Activated CD4-positive, CD25-positive, alpha-beta regulatory T cell treated with anti-CD3 and anti-CD28 coated beads, Interleukin-2, amount 50 U/mL, for 16 hours (primary cell): ENCODE measurements at regions not wholly inside any gene's neighbourhood (a gene's known extent, or its start where the extent isn't known, plus 50 kb on each side); places are given as distances from the start of the nearest gene placed in this dataset.

ENCODE experiments used
- DNase-seq: peaks from one replicate; pipeline ENCODE4 v3.0.0-alpha.2; 2020; ENCODE audit warnings: low read depth, low spot score

- DNase-seq: no peak
These were observed 369.7 kb downstream of the INSC start for GRCh38 chr11:15484398-15484797.

DNA sequence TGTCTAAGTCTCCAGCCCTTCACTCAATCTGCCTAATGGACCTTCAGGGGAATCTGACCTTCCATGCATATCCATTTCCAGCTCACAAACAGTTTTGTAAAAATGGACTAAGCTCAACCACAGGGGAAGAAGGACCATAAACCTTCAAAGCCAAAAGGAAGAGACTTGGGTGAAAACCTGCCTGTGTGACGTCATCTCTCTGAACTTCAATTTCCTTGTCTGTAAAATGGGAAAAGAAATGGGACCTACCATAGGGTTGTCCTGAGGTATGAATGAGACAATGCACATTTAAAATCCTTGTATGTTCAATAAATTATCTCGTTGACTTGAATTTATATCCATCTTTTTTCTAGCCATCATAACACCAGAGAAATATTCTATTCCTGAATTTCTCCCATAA lies 370.7 kb downstream of the INSC start:
- no peak for DNase-seq

- DNase-seq: no peak
These were observed 374.6 kb downstream of the INSC start for GRCh38 chr11:15489281-15489680.

- no peak for DNase-seq
These were observed 375.8 kb downstream of the INSC start for GRCh38 chr11:15490535-15490934.

GRCh38 chr11:15493066-15493465 lies 378.3 kb downstream of the INSC start:
- no peak for DNase-seq

DNA sequence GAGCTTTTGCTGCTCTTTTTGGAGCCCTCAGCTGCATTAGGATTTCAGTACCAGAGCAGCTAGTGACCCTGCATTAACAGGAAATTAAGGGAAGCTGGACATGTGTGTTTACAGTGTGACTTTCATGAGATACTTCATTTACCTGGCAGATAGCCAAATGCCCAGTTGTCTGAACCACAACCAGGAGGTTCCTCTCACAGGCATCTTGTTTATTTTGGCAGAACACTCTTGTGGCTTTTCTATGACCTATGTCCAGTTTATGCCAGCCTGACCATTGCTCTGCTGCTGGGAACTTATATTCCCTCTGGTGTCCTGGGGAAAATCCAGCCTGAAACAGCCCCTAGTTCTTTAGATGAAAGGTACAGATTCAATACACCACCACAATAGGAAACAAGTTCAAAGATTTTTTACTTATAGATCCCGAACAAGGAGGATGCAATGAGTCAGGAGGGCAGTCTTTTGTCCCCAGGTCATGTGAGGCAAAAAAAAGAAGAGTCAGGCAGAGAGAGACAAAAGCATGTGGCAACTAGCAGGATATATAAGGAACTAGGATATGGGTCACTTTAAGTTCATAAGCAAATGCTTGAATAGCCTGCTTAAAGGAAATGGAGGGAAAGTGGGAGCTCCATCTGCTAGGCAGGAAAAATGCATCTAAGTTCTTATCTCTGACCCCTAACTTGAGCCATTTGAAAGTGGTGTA lies 379.3 kb downstream of the INSC start:
- DNase-seq: no peak

DNA sequence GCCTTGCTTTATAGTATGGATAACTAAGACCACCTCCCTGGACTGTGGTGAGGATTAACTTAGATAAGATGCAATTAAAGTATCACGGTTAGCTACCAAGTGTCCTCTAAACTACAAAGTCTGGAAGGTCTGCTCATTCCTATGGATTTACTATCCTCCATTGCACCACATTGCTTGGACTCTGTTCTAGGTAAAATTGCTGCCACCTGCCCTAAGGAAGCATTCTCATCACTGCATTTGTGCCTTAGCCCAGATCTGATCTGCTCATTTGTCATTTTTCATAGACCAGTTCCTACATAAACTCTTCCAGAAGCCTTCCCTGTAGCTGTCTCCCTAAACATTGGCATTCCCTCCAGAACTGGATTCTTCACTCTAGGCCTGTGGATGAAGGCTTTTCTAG lies 380.0 kb downstream of the INSC start:
- no peak for DNase-seq

- no peak for DNase-seq
These were observed 380.7 kb downstream of the INSC start for GRCh38 chr11:15495462-15495861.

DNA sequence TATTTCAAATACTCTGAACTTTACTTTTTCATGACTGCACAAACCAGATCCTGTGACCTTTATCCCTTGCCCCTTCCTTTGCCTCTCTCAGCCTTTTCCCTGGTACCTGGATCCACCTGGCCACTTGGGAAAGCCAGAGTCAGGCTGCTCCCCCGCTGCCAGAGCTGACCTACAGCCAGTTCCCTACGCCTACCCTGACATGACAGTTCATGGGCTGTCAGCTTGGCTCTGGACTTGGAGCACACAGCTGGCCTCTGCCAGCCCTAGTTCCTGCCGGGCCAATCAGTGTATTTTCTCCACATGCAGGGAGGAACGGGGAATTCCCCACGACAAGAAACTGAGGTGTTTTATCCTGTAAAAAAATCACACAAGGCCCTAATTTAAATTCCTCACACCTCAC lies 382.6 kb downstream of the INSC start:
- no peak for DNase-seq

DNA sequence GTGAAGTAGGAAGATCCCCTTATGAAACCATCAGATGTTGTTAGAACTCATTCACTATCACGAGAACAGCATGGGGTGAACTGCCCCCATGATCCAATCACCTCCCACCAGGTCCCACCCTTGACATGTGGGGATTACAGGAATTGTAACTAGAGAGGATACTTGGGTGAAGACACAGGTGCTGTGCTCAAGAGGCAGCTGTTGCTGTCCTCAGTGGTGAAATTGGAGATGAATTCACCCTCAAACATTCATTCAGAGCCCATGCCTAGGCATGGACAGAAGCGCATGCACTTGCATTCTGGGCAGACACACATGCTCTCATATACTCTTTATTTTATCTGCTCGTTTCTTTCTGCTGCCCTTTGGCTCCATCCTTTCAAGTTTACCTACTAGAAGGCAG lies 385.0 kb downstream of the INSC start:
- DNase-seq: no peak

DNA sequence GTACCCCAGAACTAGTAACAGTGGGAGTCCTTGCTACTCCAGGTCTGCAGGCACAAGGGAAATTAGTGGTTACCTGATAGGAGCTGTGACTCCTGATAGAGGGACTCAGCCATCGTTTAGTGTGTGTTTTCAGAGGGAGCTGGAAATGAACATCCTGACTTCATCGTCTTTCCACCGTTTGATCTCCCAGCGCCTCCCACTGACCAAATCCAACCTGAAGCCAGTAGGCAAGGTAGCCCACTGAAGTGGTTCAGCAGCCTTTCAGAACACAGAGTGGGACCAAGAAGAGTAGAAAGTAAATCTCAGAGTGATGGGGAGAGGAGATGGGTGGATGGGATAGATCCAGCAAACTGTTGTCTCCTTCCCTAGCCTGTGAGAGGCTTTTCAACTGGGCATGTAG lies 385.9 kb downstream of the INSC start:
- no peak for DNase-seq

- DNase-seq: no peak
These were observed 386.8 kb downstream of the INSC start for GRCh38 chr11:15501566-15501965.

GRCh38 chr11:15505155-15505554 lies 390.4 kb downstream of the INSC start:
- DNase-seq: no peak

DNA sequence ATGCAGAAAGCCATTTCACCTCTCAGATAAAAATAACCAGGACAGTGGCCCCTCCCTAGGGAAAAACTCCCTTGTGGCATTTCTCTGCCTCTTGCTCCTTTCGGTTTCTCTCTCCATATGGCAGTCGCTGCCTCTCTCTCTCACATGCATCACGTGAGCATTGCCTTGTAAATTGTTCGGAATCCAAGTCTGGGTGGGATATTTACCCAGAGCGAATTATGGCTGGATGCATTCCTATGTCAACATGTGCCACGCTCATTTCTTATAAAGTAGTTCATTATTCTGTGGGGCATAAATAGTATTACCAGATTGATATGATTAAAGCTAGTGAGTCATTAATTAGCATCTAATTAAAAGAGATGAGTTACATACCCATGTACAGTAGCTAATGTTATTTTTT lies 392.9 kb downstream of the INSC start:
- DNase-seq: no peak

GRCh38 chr11:15509082-15509481 lies 394.4 kb downstream of the INSC start:
- DNase-seq: no peak

GRCh38 chr11:15519124-15519791 lies 404.5 kb downstream of the INSC start:
- DNase-seq: no peak

GRCh38 chr11:15519911-15520310 lies 405.2 kb downstream of the INSC start:
- DNase-seq: no peak

GRCh38 chr11:15523543-15523942 lies 408.8 kb downstream of the INSC start:
- no peak for DNase-seq

DNA sequence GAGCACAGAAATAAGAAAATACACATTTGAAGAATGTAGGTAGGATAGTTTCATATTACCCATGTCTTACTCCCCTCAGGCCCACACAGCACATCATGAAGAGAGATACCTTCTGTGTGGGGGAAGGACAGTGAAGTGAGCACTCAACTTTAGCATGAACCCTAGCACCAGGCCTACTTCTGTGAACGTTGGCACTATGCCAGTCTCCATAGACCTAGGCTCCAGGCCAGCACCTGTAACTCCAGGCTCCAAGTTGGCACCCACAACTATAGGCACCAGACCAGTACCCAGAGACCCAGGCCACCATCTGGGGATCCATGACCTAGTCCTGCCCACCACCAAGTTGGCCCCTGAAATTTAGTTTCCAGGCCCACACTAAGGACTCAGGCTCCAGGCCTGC lies 410.9 kb downstream of the INSC start:
- no peak for DNase-seq

DNA sequence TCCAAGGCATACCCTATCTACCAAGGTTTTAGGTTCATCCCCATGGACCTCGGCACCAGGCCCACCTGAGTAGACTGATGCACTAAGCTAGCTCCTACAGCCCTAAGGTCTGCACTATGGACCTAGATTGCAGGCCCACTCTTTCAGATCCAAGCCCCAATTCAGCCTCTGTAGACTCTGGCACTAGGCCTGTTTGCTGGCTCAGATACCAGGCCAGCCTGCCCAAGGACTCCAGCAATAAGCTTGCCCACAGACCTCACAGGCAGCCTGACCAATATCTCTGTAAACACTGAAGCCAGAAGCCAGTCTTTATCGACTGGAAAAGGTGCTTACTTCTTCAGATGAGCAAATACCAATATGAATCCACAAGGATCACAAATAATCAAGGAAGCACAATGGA lies 411.3 kb downstream of the INSC start:
- no peak for DNase-seq

DNA sequence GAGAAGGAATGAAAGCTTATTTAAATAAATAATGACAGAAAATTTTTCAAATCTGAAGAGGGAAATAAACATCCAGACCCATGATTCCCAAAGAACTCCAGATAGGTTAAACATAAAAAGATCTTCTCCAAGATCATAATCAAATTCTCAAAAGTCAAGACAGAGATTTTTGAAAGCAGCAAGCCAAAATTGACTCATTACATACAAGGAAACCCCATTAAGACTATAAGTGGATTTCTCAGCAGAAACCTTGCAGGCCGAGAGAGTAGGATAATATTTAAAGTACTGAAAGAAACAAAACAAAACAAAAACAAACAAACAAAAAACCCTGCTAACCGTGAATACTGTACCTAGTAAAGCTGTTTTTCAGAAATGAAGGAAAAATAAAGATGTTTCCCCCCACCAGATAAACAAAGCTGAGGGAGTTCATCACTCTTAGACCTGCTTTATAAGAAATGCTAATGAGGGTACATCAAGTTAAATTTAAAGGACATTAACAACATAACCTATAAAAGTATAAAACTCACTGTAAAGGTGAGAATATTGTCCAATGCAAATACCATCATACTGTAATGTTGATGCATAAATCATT lies 412.2 kb downstream of the INSC start:
- DNase-seq: no peak

GRCh38 chr11:15532432-15532831 lies 417.7 kb downstream of the INSC start:
- no peak for DNase-seq

DNA sequence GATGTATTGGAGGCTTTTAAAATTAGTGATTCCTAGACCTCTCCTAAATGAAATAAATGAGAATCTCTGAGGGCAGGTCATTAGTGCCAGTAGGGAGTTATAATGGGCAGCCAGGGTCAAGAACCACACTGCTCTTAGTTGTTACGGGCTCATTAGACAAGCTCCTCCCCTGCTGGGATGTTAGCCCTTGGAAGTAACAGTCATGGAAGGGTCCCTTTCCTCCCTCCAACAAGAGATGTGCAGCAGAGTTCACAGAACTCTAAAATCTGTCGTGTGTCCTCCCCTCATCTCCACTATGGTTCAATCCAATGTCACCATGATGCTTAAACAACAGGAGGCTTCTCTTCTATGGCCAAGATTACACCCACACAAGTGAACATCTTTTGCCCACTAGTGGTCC lies 419.5 kb downstream of the INSC start:
- DNase-seq: no peak
